ENCODE measurements at regions not wholly inside any gene's neighbourhood (a gene's known extent, or its start where the extent isn't known, plus 50 kb on each side); places are given as distances from the start of the nearest gene placed in this dataset.

DNA sequence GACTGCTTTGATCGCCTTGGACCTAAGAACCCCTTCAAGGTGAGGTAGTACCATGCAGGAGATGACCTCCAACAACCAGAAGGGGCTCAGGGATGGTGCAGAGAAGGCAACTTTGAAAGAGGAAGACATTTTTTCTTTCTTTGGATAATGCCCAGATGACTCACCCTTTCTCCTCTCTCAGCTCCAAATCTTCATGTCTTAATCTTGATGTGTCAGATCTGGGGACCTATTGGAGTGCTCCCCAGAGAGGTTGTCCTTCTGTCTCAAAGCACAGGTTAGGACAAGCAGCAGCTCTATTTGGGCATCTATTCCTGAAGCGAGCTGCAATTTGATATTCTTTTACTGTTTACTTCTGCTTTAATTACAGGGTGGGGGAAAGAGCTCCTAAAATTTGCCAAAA is 229.9 kb upstream of the MAP3K1 start:
- Histone ChIP-seq H3K4me3 (ENCODE audit: low read length) (no peak overlapping the region), H3K27me3 (ENCODE audit: insufficient read depth, low read length) (no peaks in the 10 kb centered on the region), H3K36me3 (ENCODE audit: insufficient read depth, low read length) (no peaks in the 10 kb centered on the region), H3K4me1 (ENCODE audit: insufficient read depth, low read length) (peaks cover 5% of the 10 kb centered on the region; the same call in 1 of the 2 replicates), H3K9me3 (ENCODE audit: insufficient read depth, low read depth, low read length) (peaks cover 6% of the 10 kb centered on the region), H3K9ac (ENCODE audit: low read depth, low read length) (no peak overlapping the region), H3K27ac (ENCODE audit: low read depth, low read length) (no peak overlapping the region)
- WGBS: 94% methylated on average over 2 of the region's 2 CpGs

DNA sequence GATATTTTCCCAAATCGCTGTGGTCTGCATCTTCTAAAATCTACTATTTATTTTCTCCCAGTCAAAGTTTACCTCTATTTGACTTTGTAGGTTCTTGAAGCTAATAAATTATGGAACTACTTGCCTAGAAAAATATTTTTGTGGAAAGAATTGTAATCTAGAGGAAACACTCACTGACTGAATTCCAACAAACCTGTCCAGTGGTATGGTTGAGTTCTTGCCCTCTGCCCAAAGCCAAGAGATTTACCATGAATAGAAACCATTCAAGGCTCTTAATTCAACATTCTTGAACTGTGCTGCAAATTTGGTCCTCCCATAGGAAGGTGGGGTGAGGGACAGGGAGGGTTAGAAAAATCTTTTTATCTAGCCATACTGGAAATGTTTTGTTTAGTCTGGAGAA is 233.9 kb upstream of the MAP3K1 start:
- WGBS: 83% methylated on average over 1 of the region's 1 CpG
- H3K9ac ChIP-seq (ENCODE audit: low read depth, low read length): no peak overlapping the region
- peaks cover 6% of the 10 kb centered on the region for H3K9me3 ChIP-seq (ENCODE audit: insufficient read depth, low read depth, low read length)
- H3K27ac ChIP-seq (ENCODE audit: low read depth, low read length): no peak overlapping the region
- H3K36me3 ChIP-seq (ENCODE audit: insufficient read depth, low read length): no peaks in the 10 kb centered on the region
- no peak overlapping the region for H3K4me3 ChIP-seq (ENCODE audit: low read length)
- H3K4me1 ChIP-seq (ENCODE audit: insufficient read depth, low read length): peaks cover 5% of the 10 kb centered on the region; the same call in 1 of the 2 replicates
- no peaks in the 10 kb centered on the region for H3K27me3 ChIP-seq (ENCODE audit: insufficient read depth, low read length)

DNA sequence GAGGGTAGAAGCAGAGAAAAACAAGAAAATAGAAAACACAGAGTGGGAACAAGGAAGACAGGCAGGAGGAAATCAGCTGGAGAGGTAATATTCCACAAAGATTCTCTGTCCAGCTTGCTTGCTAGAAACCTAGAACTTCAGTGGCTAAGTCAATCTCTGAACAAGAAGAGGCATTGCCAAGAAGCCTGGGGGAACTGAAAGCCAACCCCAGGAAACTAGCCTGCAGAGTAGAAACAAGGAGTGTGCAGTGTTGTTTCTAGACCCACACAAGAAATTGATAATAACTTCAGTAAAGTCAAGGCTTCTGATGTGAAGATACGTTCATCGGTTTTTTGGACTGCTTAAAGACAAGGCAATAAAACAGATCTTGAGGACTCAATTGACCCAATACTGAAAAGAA is 234.5 kb upstream of the MAP3K1 start:
- Histone ChIP-seq H3K9me3 (ENCODE audit: insufficient read depth, low read depth, low read length) (peaks cover 6% of the 10 kb centered on the region), H3K9ac (ENCODE audit: low read depth, low read length) (no peak overlapping the region), H3K36me3 (ENCODE audit: insufficient read depth, low read length) (no peaks in the 10 kb centered on the region), H3K4me3 (ENCODE audit: low read length) (no peak overlapping the region), H3K27ac (ENCODE audit: low read depth, low read length) (no peak overlapping the region), H3K27me3 (ENCODE audit: insufficient read depth, low read length) (no peaks in the 10 kb centered on the region), H3K4me1 (ENCODE audit: insufficient read depth, low read length) (peaks cover 5% of the 10 kb centered on the region; the same call in 1 of the 2 replicates)
- WGBS: 96% methylated on average over 2 of the region's 2 CpGs

DNA sequence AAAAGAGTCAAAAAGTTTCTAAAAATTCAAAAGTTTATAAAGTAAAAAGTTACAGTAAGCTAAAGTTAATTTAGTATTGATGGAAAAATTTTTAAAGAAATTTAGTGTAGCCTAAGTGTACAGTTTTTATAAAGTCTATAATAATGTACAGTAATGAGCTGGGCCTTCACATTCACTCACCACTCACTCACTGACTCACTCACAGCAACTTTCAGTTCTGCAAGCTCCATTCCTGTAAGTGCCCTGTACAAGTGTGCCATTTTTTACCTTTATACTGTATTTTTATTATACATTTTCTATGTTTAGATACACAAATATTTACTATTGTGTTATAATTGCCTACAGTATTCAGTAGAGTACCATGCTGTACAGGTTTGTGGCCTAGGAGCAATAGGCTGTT is 239.5 kb upstream of the MAP3K1 start:
- no peaks in the 10 kb centered on the region for H3K36me3 ChIP-seq (ENCODE audit: insufficient read depth, low read length)
- no peaks in the 10 kb centered on the region for H3K4me1 ChIP-seq (ENCODE audit: insufficient read depth, low read length)
- no peak overlapping the region for H3K4me3 ChIP-seq (ENCODE audit: low read length)
- H3K27me3 ChIP-seq (ENCODE audit: insufficient read depth, low read length): no peaks in the 10 kb centered on the region
- no peak overlapping the region for H3K9ac ChIP-seq (ENCODE audit: low read depth, low read length)
- no peak overlapping the region for H3K27ac ChIP-seq (ENCODE audit: low read depth, low read length)
- peaks cover 12% of the 10 kb centered on the region for H3K9me3 ChIP-seq (ENCODE audit: insufficient read depth, low read depth, low read length)

DNA sequence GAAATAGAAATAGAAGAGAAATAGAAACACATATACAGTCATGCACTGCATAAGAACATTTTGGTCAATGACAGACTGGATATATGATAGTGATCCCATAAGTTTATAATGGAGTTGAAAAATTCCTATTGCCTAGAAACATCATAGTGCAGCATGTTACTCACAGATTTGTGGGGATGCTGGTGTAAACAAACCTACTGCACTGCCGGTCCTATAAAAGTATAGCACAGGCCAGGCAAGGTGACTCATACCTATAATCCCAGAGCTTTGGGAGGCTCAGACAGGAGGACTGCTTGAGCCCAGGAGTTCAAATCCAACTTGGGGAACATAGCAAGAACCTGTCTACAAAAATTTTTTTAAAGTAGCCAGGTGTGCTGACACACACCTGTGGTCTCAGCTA is 240.6 kb upstream of the MAP3K1 start:
- H3K27ac ChIP-seq (ENCODE audit: low read depth, low read length): no peak overlapping the region
- 93% methylated on average over 1 of the region's 1 CpG for WGBS

DNA sequence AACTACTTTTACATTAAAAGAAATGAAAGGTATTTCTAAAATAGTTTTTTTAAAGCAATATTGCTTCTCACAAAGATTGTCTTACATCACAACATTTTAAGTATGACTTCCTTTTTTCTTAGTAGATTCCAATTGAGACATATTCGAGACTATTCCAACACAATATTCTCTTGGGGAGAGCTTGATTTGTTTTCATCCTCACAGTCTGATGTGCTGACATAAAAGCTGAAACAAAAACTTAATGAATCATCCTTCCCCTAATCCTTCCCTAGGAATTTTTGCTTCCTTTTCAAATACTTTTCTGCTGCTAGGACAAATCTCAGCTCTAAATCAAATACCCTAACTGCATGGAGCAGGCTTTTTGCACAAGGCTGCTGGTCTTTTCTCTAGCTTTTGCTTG is 245.8 kb upstream of the MAP3K1 start:
- H3K4me3 ChIP-seq (ENCODE audit: low read length): no peak overlapping the region
- peaks cover 12% of the 10 kb centered on the region for H3K9me3 ChIP-seq (ENCODE audit: insufficient read depth, low read depth, low read length)
- no peak overlapping the region for H3K9ac ChIP-seq (ENCODE audit: low read depth, low read length)
- H3K4me1 ChIP-seq (ENCODE audit: insufficient read depth, low read length): 0 out of 2 replicates have a peak, but pooled peaks cover 5% of the 10 kb centered on the region
- no peaks in the 10 kb centered on the region for H3K36me3 ChIP-seq (ENCODE audit: insufficient read depth, low read length)
- no peaks in the 10 kb centered on the region for H3K27me3 ChIP-seq (ENCODE audit: insufficient read depth, low read length)
- WGBS: 88% methylated on average over 1 of the region's 1 CpG
- no peak overlapping the region for H3K27ac ChIP-seq (ENCODE audit: low read depth, low read length)

More for the DNA sequence above, 240.6 kb upstream of the MAP3K1 start:
- H3K4me3 ChIP-seq (ENCODE audit: low read length): no peak overlapping the region
- no peaks in the 10 kb centered on the region for H3K27me3 ChIP-seq (ENCODE audit: insufficient read depth, low read length)
- peaks cover 12% of the 10 kb centered on the region for H3K9me3 ChIP-seq (ENCODE audit: insufficient read depth, low read depth, low read length)
- no peaks in the 10 kb centered on the region for H3K36me3 ChIP-seq (ENCODE audit: insufficient read depth, low read length)
- H3K9ac ChIP-seq (ENCODE audit: low read depth, low read length): no peak overlapping the region
- H3K4me1 ChIP-seq (ENCODE audit: insufficient read depth, low read length): no peaks in the 10 kb centered on the region

DNA sequence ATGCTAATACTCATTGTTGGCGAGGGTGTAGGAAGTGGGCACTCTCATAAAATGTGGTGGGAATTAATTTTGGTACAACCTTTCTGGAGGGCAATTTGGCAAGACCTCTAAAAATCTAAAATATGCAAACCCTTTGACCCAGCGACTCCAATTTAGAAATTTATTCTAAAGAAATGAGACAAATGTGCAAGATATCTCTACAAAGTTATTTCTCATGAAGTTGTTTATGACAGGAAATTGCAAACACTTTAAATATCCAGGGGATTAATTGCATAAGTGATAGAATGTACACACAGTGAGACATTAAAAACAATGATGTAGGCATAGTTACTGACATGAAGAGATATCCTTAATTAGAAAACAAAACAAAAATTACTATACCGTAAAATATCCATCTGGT is 246.3 kb upstream of the MAP3K1 start:
- Histone ChIP-seq H3K36me3 (ENCODE audit: insufficient read depth, low read length) (no peaks in the 10 kb centered on the region), H3K9ac (ENCODE audit: low read depth, low read length) (no peak overlapping the region), H3K27me3 (ENCODE audit: insufficient read depth, low read length) (no peaks in the 10 kb centered on the region), H3K9me3 (ENCODE audit: insufficient read depth, low read depth, low read length) (peaks cover 12% of the 10 kb centered on the region), H3K4me1 (ENCODE audit: insufficient read depth, low read length) (0 out of 2 replicates have a peak, but pooled peaks cover 5% of the 10 kb centered on the region), H3K27ac (ENCODE audit: low read depth, low read length) (no peak overlapping the region), H3K4me3 (ENCODE audit: low read length) (no peak overlapping the region)
- 80% methylated on average over 1 of the region's 3 CpGs for WGBS

DNA sequence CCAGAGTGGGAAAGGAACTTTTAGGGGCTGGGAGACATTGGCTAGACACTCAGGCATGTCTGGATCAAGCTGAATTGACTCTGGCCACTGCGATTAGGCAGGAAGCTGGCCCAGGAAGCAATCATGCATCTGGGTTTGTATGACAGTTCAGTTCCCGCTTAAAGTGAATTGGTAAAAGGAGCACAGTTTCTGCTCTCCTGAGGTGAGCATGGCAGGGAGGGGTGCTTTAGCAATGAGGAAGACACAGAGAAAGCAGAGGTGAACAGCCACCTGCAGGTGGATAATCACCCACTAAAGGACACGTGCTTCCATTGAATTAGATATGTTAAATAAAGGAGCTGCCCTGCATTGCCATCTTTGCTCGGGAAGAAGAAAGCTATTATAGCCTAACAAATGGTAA is 248.1 kb upstream of the MAP3K1 start:
- Histone ChIP-seq H3K27me3 (ENCODE audit: insufficient read depth, low read length) (no peaks in the 10 kb centered on the region), H3K4me3 (ENCODE audit: low read length) (no peak overlapping the region), H3K9me3 (ENCODE audit: insufficient read depth, low read depth, low read length) (no peaks in the 10 kb centered on the region), H3K9ac (ENCODE audit: low read depth, low read length) (no peak overlapping the region), H3K36me3 (ENCODE audit: insufficient read depth, low read length) (no peaks in the 10 kb centered on the region), H3K4me1 (ENCODE audit: insufficient read depth, low read length) (0 out of 2 replicates have a peak, but pooled peaks cover 5% of the 10 kb centered on the region), H3K27ac (ENCODE audit: low read depth, low read length) (no peak overlapping the region)
- 77% methylated on average over 4 of the region's 4 CpGs for WGBS

DNA sequence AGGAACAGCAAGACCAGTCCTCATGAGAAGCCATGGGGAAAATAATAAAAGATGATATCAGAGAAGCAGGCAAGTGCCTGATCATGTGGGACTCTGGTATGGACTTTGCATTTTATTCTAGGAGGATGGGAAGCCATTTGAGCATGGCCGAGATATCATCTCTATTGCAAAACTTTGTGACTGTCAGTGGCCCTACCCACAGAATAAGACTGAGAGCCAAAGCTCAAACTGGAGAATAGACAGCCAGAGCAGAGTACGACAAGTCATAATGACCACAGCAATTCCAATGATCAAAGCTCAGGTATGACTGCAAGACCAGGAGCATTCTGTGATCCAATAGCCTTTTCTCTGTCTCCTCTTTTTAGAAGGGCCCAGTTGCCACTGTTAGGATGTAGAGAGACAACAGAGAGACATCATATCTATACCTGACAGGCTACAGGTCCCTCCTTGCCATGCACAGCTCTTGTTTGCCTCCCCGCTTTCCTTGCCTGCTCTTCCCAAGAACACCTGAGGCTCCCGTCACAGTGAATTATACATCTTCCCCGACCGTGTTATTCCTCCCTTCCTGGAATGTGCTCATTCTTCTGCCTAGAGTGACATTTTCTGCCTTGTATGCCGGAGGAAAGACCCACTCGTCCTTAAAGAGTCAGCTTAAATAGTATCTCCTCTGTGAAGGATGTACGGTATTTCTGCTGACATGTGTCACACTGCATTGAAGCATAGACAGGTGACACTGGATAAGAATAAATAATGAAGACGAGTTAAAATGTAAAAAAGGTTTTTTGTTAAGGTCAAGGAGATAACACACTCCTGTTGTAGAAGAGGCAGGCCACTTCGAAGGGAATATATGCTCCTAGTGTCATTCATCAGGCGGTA is 248.7 kb upstream of the MAP3K1 start:
- no peak overlapping the region for H3K27ac ChIP-seq (ENCODE audit: low read depth, low read length)
- no peak overlapping the region for H3K9ac ChIP-seq (ENCODE audit: low read depth, low read length)
- no peaks in the 10 kb centered on the region for H3K36me3 ChIP-seq (ENCODE audit: insufficient read depth, low read length)
- H3K4me1 ChIP-seq (ENCODE audit: insufficient read depth, low read length): 0 out of 2 replicates have a peak, but pooled peaks cover 5% of the 10 kb centered on the region
- H3K9me3 ChIP-seq (ENCODE audit: insufficient read depth, low read depth, low read length): no peaks in the 10 kb centered on the region
- WGBS: 93% methylated on average over 12 of the region's 12 CpGs
- no peaks in the 10 kb centered on the region for H3K27me3 ChIP-seq (ENCODE audit: insufficient read depth, low read length)
- H3K4me3 ChIP-seq (ENCODE audit: low read length): no peak overlapping the region

DNA sequence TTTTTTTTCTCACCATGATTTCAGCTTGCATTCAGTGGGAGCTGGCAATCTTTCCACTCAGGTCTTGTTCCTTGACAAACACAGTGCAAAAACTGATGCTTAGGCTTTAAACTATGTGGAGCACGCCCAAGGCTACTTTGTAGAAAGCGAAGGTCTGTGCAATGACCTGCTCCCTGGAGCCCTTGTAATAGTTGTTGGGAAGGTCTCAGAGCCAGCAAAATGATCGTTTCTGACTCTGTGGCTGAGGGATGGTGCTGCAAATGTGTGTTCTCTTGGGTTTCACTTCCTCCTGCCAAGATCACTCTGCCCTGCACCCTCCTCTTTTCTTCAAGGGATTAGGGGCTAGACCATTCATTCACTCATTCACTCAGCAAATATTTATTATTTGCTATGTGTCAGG is 249.7 kb upstream of the MAP3K1 start:
- Histone ChIP-seq H3K4me1 (ENCODE audit: insufficient read depth, low read length) (0 out of 2 replicates have a peak, but pooled peaks cover 5% of the 10 kb centered on the region), H3K9ac (ENCODE audit: low read depth, low read length) (no peak overlapping the region), H3K27ac (ENCODE audit: low read depth, low read length) (no peak overlapping the region), H3K36me3 (ENCODE audit: insufficient read depth, low read length) (no peaks in the 10 kb centered on the region), H3K9me3 (ENCODE audit: insufficient read depth, low read depth, low read length) (no peaks in the 10 kb centered on the region), H3K27me3 (ENCODE audit: insufficient read depth, low read length) (no peaks in the 10 kb centered on the region), H3K4me3 (ENCODE audit: low read length) (no peak overlapping the region)
- 66% methylated on average over 3 of the region's 3 CpGs for WGBS

DNA sequence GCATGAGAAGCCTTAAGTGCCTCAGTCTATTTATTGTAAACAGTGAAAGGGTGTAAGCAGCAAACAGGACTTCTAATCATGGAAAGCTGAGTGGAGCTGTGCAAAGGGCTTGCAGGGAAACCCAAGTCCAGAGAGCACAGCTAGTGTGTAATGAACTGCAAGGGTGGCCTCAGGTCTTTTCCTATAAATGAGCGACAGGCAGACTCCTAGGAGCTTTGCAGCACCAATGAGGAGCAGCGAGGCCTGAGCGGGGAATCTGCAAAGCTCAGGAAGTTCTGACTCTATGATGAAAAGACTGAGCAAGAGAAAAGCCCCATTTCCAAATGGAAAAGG is 250.1 kb upstream of the MAP3K1 start:
- Histone ChIP-seq H3K36me3 (ENCODE audit: insufficient read depth, low read length) (no peaks in the 10 kb centered on the region), H3K4me1 (ENCODE audit: insufficient read depth, low read length) (0 out of 2 replicates have a peak, but pooled peaks cover 5% of the 10 kb centered on the region), H3K27me3 (ENCODE audit: insufficient read depth, low read length) (no peaks in the 10 kb centered on the region), H3K9me3 (ENCODE audit: insufficient read depth, low read depth, low read length) (no peaks in the 10 kb centered on the region), H3K27ac (ENCODE audit: low read depth, low read length) (no peak overlapping the region), H3K9ac (ENCODE audit: low read depth, low read length) (no peak overlapping the region), H3K4me3 (ENCODE audit: low read length) (no peak overlapping the region)
- WGBS: 57% methylated on average over 3 of the region's 3 CpGs

Measured in HUES64 (cell line).